SK-N-MC (cell line): ENCODE measurements at regions not wholly inside any gene's neighbourhood (a gene's known extent, or its start where the extent isn't known, plus 50 kb on each side); places are given as distances from the start of the nearest gene placed in this dataset.

Source experiments
- EZH2 ChIP-seq: fragments of 200-600 bp; sonication (generic); IDR thresholded peaks from one replicate; pipeline ENCODE4 v1.6.1; 2017; ENCODE audit warnings: antibody characterized with exemption
- FOXP2 ChIP-seq: optimal IDR thresholded peaks from 2 replicates; pipeline ENCODE3; 2011; ENCODE audit warnings: mild to moderate bottlenecking, moderate library complexity; ENCODE audit not compliant: insufficient read depth; ENCODE audit errors: extremely low read length, control extremely low read depth
- POLR2AphosphoS5 ChIP-seq: IDR thresholded peaks from 2 replicates; pipeline ENCODE4 v1.6.1; 2012; ENCODE audit warnings: mild to moderate bottlenecking, low read depth, low read length, borderline replicate concordance

DNA sequence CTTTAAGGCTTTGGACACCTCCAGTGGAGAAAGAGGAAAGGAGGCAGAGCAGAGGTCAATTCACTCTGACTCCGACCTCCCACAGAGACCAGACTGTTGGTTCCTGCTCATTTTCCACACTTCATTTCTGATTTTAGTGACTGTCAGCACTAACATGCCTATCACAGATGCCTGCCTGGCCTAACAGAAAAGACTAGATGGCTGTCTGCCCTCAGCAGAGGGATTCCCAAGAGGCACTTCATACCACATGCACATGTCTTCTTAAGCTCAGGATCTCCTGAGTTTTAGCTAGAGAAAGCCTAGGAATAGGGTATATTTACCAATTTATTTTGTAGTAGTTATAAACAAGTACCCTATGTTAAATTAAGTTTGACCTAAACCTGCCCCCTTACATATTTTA is 336.0 kb downstream of the ENC1 start:
- TF ChIP-seq POLR2AphosphoS5 (no peak), EZH2 (no peak), FOXP2 (no peak)
